ENCODE measurements at regions not wholly inside any gene's neighbourhood (a gene's known extent, or its start where the extent isn't known, plus 50 kb on each side); places are given as distances from the start of the nearest gene placed in this dataset.

DNA sequence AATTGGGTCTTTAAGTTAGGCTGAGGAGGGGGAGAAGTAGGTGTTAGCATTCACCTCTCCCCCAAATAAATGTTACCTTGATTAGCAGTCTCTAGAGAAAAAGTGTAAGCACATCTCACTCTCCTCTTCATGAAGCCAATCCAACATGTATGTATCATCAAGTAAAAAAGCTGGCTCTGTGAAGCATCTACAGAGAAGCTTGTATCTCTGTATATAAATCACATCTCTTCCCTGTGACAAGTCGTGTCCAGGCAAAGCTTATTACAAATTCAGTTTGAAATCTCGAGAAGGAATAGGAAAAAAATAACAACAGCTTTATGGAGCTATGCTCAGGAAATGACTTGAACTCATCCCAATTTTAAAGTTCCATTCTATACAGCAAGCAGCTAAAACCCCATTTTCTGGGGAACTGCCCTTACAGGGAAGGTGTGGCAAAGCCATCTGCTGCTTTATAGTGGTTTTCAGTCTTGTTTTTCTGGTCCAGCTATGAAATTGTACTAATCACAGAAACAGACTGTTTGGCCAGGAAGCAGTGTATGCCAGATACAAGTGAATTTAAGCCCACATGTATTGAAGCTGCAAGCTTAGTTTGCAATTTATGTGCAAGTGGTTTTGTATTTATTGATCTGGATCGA, 313.3 kb upstream of the NOCT start:
- TF ChIP-seq, protein P1, sequence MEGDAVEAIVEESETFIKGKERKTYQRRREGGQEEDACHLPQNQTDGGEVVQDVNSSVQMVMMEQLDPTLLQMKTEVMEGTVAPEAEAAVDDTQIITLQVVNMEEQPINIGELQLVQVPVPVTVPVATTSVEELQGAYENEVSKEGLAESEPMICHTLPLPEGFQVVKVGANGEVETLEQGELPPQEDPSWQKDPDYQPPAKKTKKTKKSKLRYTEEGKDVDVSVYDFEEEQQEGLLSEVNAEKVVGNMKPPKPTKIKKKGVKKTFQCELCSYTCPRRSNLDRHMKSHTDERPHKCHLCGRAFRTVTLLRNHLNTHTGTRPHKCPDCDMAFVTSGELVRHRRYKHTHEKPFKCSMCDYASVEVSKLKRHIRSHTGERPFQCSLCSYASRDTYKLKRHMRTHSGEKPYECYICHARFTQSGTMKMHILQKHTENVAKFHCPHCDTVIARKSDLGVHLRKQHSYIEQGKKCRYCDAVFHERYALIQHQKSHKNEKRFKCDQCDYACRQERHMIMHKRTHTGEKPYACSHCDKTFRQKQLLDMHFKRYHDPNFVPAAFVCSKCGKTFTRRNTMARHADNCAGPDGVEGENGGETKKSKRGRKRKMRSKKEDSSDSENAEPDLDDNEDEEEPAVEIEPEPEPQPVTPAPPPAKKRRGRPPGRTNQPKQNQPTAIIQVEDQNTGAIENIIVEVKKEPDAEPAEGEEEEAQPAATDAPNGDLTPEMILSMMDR (IDR thresholded peaks at IDR 0.05) = no peak
- no peak for TF ChIP-seq POLR2A (IDR thresholded peaks at IDR 0.05)
- no peak overlapping the region for H3K4me3 ChIP-seq
- no peak overlapping the region for H3K27ac ChIP-seq
- no peaks in the 10 kb centered on the region for H3K9me3 ChIP-seq
- intact Hi-C loops (cut with DNase I) = no loop called here
- no peaks in the 10 kb centered on the region for H3K27me3 ChIP-seq
- no peaks in the 10 kb centered on the region for H3K36me3 ChIP-seq
- WGBS, 2 donors = 33 to 45% methylated on average over 3 of the region's 3 CpGs
- no peak for DNase-seq
- H3K4me1 ChIP-seq = peaks cover 0 to 5% (median 0%) of the 10 kb centered on the region in 3 donors

DNA sequence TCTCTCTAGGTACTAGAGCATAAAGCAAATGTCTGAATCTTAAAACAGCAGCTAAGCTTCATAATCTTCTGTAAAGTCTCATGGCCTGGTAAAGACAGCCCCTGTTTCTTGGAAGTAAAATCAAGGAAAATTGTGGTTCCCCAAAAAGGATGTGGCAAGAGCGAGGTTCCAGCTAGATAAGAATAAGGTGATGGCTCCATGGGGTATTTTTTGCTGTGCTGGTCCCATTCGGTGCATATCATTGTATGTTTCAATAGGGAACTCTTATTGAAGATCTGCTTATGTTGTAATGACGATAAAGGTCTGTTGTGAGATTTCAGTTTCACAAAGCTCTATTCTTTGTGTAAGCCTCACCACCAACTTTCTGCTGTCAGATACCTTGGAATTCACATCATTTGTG, 316.9 kb upstream of the NOCT start:
- intact Hi-C loops (cut with DNase I) = no loop called here
- Histone ChIP-seq H3K4me3 (no peak overlapping the region), H3K4me1 (peaks cover 0 to 5% (median 0%) of the 10 kb centered on the region in 3 donors), H3K9me3 (no peaks in the 10 kb centered on the region), H3K36me3 (no peaks in the 10 kb centered on the region), H3K27me3 (no peaks in the 10 kb centered on the region), H3K27ac (no peak overlapping the region)
- WGBS, 2 donors = 56 to 79% methylated on average over 3 of the region's 3 CpGs
- no peak for DNase-seq
- TF ChIP-seq POLR2A (IDR thresholded peaks at IDR 0.05) = no peak
- TF ChIP-seq, protein P1 (IDR thresholded peaks at IDR 0.05) = no peak

DNA sequence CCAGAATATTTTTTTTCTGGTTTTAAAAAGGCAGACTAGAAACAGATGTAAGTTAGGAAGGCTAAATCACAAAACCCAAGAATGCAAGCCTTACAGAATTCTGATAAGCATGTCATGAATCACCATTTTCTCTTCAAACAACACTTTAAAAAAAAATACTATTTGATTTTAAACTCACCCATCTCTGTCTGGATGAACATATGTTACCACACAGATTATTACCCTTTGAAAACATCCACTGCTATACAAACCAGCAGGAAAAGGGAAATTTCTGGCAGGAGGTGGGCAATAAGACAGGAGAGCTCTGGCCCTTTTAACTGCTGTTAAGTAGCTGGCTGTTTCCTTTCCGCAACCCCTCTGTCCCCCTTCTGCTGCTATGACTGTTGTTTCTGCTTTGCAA, 317.7 kb upstream of the NOCT start:
- peaks cover 0 to 5% (median 0%) of the 10 kb centered on the region in 3 donors for H3K4me1 ChIP-seq
- H3K27ac ChIP-seq = no peak overlapping the region
- no peaks in the 10 kb centered on the region for H3K27me3 ChIP-seq
- H3K4me3 ChIP-seq = no peak overlapping the region
- WGBS, 2 donors = 80 to 92% methylated on average over 1 of the region's 1 CpG
- no peak for DNase-seq
- TF ChIP-seq, protein P1 (IDR thresholded peaks at IDR 0.05) = no peak
- no peak for TF ChIP-seq POLR2A (IDR thresholded peaks at IDR 0.05)
- intact Hi-C loops (cut with DNase I) = no loop called here
- no peaks in the 10 kb centered on the region for H3K9me3 ChIP-seq
- H3K36me3 ChIP-seq = no peaks in the 10 kb centered on the region

DNA sequence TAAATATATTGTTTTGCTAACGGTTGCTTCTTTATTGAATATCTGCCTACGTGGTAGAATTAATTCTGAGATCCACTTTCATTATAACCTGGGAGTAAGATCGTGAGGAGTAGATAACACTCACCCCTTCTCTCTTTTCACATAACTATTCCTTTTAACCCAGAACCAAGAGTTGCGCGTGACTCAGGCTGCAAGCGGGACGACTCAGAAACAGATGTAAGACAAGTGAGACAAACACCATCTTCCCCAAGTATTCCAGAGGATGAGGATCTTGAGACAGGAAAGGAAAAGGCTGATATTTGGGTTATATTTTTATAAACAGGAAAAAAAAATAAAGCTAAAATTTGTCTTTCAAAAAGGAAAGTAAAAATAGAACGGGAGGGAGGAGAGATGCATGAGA, 318.8 kb upstream of the NOCT start:
- Histone ChIP-seq H3K36me3 (no peaks in the 10 kb centered on the region), H3K4me1 (no peaks in the 10 kb centered on the region), H3K27ac (no peak overlapping the region), H3K9me3 (no peaks in the 10 kb centered on the region), H3K27me3 (no peaks in the 10 kb centered on the region), H3K4me3 (no peak overlapping the region)
- DNase-seq = no peak
- WGBS, 2 donors = 76 to 85% methylated on average over 8 of the region's 8 CpGs
- intact Hi-C loops (cut with DNase I) = no loop called here
- TF ChIP-seq POLR2A (IDR thresholded peaks at IDR 0.05) = no peak
- TF ChIP-seq, protein P1 (IDR thresholded peaks at IDR 0.05) = no peak

DNA sequence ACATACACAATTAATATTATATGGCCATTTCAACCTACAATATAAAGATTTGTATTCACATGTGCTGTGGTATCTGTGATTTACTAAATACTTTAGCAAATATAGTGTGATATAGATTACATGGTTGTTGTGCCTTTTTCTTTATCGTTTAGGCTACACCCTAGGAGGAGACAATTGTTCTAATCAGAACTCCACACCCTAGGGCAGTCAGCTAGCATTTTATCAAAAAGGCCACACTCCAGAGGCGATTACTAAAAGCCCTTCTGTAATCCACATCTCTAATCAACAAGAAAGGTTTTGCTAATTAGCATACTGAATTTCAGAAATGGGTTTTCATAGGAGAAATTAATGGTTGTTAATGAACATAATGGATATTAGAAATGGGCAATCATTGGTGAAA, 319.5 kb upstream of the NOCT start:
- H3K27ac ChIP-seq = no peak overlapping the region
- no peaks in the 10 kb centered on the region for H3K9me3 ChIP-seq
- TF ChIP-seq, protein P1 (IDR thresholded peaks at IDR 0.05) = no peak
- no peak for TF ChIP-seq POLR2A (IDR thresholded peaks at IDR 0.05)
- intact Hi-C loops (cut with DNase I) = no loop called here
- H3K36me3 ChIP-seq = no peaks in the 10 kb centered on the region
- H3K4me3 ChIP-seq = no peak overlapping the region
- WGBS, 2 donors = 69 to 83% methylated on average over 2 of the region's 2 CpGs
- no peak for DNase-seq
- no peaks in the 10 kb centered on the region for H3K27me3 ChIP-seq
- H3K4me1 ChIP-seq = no peaks in the 10 kb centered on the region

Data from esophagus squamous epithelium (tissue), 5 donors.